Common myeloid progenitor, CD34-positive (primary cell): ENCODE measurements at regions not wholly inside any gene's neighbourhood (a gene's known extent, or its start where the extent isn't known, plus 50 kb on each side); places are given as distances from the start of the nearest gene placed in this dataset.

Experiments
- CTCF ChIA-PET: fragments of 350-600 bp; sonication (Branson Sonifier 250); formaldehyde crosslinking; loops from one replicate; lab custom pipeline; 2021; ENCODE audit warnings: antibody characterized with exemption; lab: Charles Lee
- POLR2A ChIA-PET: fragments of 350-600 bp; sonication (Branson Sonifier 250); formaldehyde crosslinking; loops from one replicate; lab custom pipeline; 2021; ENCODE audit warnings: antibody characterized with exemption; lab: Charles Lee
- DNase-seq, 3 donors: peaks; one replicate each; pipeline versions ENCODE4 v3.0.0 to v3.0.0-alpha.2; 2013
- H3K27ac ChIP-seq, 2 experiments: 1 replicate in 1 of 2; 2 replicates in 1 of 2; pipeline ENCODE4 v1.7.0; 2013; ENCODE audit warnings: inconsistent platforms in 2 of 2, low read length in 2 of 2, mild to moderate bottlenecking in 2 of 2, low read depth in 1 of 2, moderate library complexity in 1 of 2; ENCODE audit not compliant: severe bottlenecking in 2 of 2, insufficient read depth in 1 of 2, poor library complexity in 1 of 2
- H3K27me3 ChIP-seq, 5 experiments: replicated peaks in 2 of 5; 1 replicate in 3 of 5; 2 replicates in 2 of 5; pipeline versions ENCODE4 v1.6.1 to v1.7.0; 2013; ENCODE audit warnings: low read length in 4 of 5, mild to moderate bottlenecking in 2 of 5, moderate library complexity in 2 of 5, inconsistent platforms in 1 of 5; ENCODE audit not compliant: insufficient read depth in 5 of 5, control insufficient read depth in 4 of 5
- H3K36me3 ChIP-seq, 4 experiments: 1 replicate in 2 of 4; 2 replicates in 2 of 4; pipeline versions ENCODE4 v1.6.1 to v1.7.0; 2013; ENCODE audit warnings: low read length in 3 of 4, control low read depth in 1 of 4, mild to moderate bottlenecking in 1 of 4; ENCODE audit not compliant: control insufficient read depth in 4 of 4, insufficient read depth in 4 of 4
- H3K4me1 ChIP-seq, 4 experiments: 1 replicate in 3 of 4; 2 replicates in 1 of 4; pipeline versions ENCODE4 v1.6.1 to v1.7.1; 2013; ENCODE audit warnings: low read length in 3 of 4, mild to moderate bottlenecking in 3 of 4, control low read depth in 1 of 4, inconsistent platforms in 1 of 4, moderate library complexity in 1 of 4; ENCODE audit not compliant: control insufficient read depth in 4 of 4, insufficient read depth in 4 of 4; ENCODE audit errors: control extremely low read depth in 1 of 4
- H3K4me3 ChIP-seq, 7 experiments: 1 replicate in 4 of 7; 2 replicates in 3 of 7; pipeline versions ENCODE4 v1.5.1 to v1.7.0; 2013; ENCODE audit warnings: mild to moderate bottlenecking in 7 of 7, low read length in 6 of 7, moderate library complexity in 6 of 7, inconsistent platforms in 2 of 7, low read depth in 2 of 7, control low read depth in 1 of 7; ENCODE audit not compliant: insufficient read depth in 4 of 7, control insufficient read depth in 1 of 7; ENCODE audit errors: extremely low read depth in 1 of 7
- H3K9me3 ChIP-seq, 5 experiments: 1 replicate in 4 of 5; 2 replicates in 1 of 5; pipeline versions ENCODE4 v1.6.1 to v1.7.1; 2013; ENCODE audit warnings: low read length in 4 of 5, mild to moderate bottlenecking in 2 of 5, inconsistent platforms in 1 of 5, low read depth in 1 of 5, moderate library complexity in 1 of 5; ENCODE audit not compliant: control insufficient read depth in 4 of 5, insufficient read depth in 2 of 5; ENCODE audit errors: control extremely low read depth in 1 of 5
- WGBS: methylation state at CpG from one replicate; pipeline ENCODE4 v1.1.5; 2013; ENCODE audit not compliant: insufficient coverage; 5-methylcytosine and 5-hydroxymethylcytosine counted together

DNA sequence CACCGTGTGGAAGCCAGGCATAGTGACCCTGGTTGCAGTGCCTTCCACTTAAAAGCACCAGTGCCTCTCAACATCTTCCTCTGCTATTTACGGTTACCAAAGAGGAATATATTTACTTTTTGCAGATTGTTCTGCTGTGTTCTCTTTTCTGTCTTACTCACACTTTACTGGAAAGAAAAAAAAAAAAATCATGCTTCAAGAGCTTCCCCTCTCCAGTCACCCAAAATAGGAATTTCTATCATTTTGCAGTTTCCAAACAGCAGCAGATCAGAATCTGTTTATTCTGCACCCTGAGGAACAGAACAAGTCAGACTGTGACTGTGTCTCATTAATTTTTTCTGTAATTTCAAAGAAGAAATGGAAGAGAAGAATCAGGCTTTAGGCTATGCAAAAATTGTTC lies 96.1 kb downstream of the KCNJ2 start:
- ChIA-PET CTCF (no interaction called here), POLR2A (no interaction called here)
- no peak for DNase-seq
- no peak overlapping the region for H3K4me3 ChIP-seq
- H3K9me3 ChIP-seq = no peaks in the 10 kb centered on the region
- H3K27ac ChIP-seq = no peak overlapping the region
- H3K27me3 ChIP-seq = no peaks in the 10 kb centered on the region
- H3K36me3 ChIP-seq = no peaks in the 10 kb centered on the region
- no peaks in the 10 kb centered on the region for H3K4me1 ChIP-seq
- 82% methylated on average over 2 of the region's 2 CpGs for WGBS

GRCh38 chr17:70266394-70266793 lies 97.1 kb downstream of the KCNJ2 start:
- DNase-seq = no peak
- WGBS = no CpG with 5 or more reads among the region's 2 CpGs
- CTCF ChIA-PET = no interaction called here
- H3K27ac ChIP-seq = no peak overlapping the region
- no peaks in the 10 kb centered on the region for H3K4me1 ChIP-seq
- POLR2A ChIA-PET = no interaction called here
- H3K36me3 ChIP-seq = no peaks in the 10 kb centered on the region
- no peaks in the 10 kb centered on the region for H3K9me3 ChIP-seq
- H3K27me3 ChIP-seq = no peaks in the 10 kb centered on the region
- no peak overlapping the region for H3K4me3 ChIP-seq

- no peak overlapping the region for H3K27ac ChIP-seq
- ChIA-PET POLR2A (no interaction called here), CTCF (no interaction called here)
- no CpG with 5 or more reads among the region's 1 CpG for WGBS
- DNase-seq = no peak
- no peaks in the 10 kb centered on the region for H3K4me1 ChIP-seq
- no peaks in the 10 kb centered on the region for H3K27me3 ChIP-seq
- no peak overlapping the region for H3K4me3 ChIP-seq
- no peaks in the 10 kb centered on the region for H3K9me3 ChIP-seq
- H3K36me3 ChIP-seq = no peaks in the 10 kb centered on the region
Measured at GRCh38 chr17:70268383-70268782, 99.1 kb downstream of the KCNJ2 start.

- 100% methylated on average over 1 of the region's 7 CpGs for WGBS
- Histone ChIP-seq H3K4me1 (no peaks in the 10 kb centered on the region), H3K36me3 (no peaks in the 10 kb centered on the region), H3K27me3 (no peaks in the 10 kb centered on the region), H3K27ac (no peak overlapping the region), H3K9me3 (no peaks in the 10 kb centered on the region), H3K4me3 (no peak overlapping the region)
- no peak for DNase-seq
- ChIA-PET CTCF (no interaction called here), POLR2A (no interaction called here)
Measured at GRCh38 chr17:70270554-70270953, 101.2 kb downstream of the KCNJ2 start.

DNA sequence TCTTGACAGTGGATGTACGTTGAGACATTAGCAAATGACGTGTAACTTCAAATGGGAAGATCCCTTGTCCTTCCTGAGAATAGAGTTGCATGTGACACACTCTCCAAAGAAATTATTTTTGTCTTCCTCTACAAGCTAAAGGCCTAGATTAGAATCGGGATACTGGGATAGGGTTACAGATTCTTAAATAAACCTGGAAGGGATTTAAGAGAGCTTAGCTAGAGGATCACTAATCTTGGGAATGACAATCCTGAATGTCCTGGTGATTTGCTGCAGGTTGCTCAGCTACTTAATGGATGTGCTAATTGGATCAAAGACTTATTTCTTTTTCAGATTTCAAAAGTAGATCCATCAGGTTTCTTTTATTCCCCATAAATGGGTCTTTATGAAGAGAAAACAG lies 101.9 kb downstream of the KCNJ2 start:
- ChIA-PET CTCF (no interaction called here), POLR2A (no interaction called here)
- DNase-seq = no peak
- H3K27ac ChIP-seq = no peak overlapping the region
- H3K9me3 ChIP-seq = no peaks in the 10 kb centered on the region
- no peaks in the 10 kb centered on the region for H3K4me1 ChIP-seq
- H3K27me3 ChIP-seq = no peaks in the 10 kb centered on the region
- no peaks in the 10 kb centered on the region for H3K36me3 ChIP-seq
- WGBS = 100% methylated on average over 1 of the region's 3 CpGs
- no peak overlapping the region for H3K4me3 ChIP-seq

GRCh38 chr17:70271672-70272071 lies 102.3 kb downstream of the KCNJ2 start:
- no peaks in the 10 kb centered on the region for H3K4me1 ChIP-seq
- H3K4me3 ChIP-seq = no peak overlapping the region
- H3K9me3 ChIP-seq = no peaks in the 10 kb centered on the region
- H3K27ac ChIP-seq = no peak overlapping the region
- H3K36me3 ChIP-seq = no peaks in the 10 kb centered on the region
- ChIA-PET POLR2A (no interaction called here), CTCF (no interaction called here)
- DNase-seq = no peak
- WGBS = 100% methylated on average over 3 of the region's 3 CpGs
- no peaks in the 10 kb centered on the region for H3K27me3 ChIP-seq

- H3K4me3 ChIP-seq = no peak overlapping the region
- no peaks in the 10 kb centered on the region for H3K9me3 ChIP-seq
- no peak overlapping the region for H3K27ac ChIP-seq
- POLR2A ChIA-PET = no interaction called here
- H3K4me1 ChIP-seq = no peaks in the 10 kb centered on the region
- no peaks in the 10 kb centered on the region for H3K27me3 ChIP-seq
- CTCF ChIA-PET = no interaction called here
- no peak for DNase-seq
- H3K36me3 ChIP-seq = no peaks in the 10 kb centered on the region
- 100% methylated on average over 1 of the region's 2 CpGs for WGBS
Measured at GRCh38 chr17:70274255-70274654, 104.9 kb downstream of the KCNJ2 start.
